Gastroesophageal sphincter (tissue), 4 donors: ENCODE measurements at regions not wholly inside any gene's neighbourhood (a gene's known extent, or its start where the extent isn't known, plus 50 kb on each side); places are given as distances from the start of the nearest gene placed in this dataset.

Experiments
- ATAC-seq: fragments of 150-250 bp; one replicate; pipeline ENCODE4 v1.9.1; 2016; ENCODE audit warnings: mild to moderate bottlenecking, moderate library complexity
- H3K27ac ChIP-seq, 4 donors: fragments of 200-600 bp; sonication (generic) in 3 of 4; 1 replicate in 3 of 4; 2 replicates in 1 of 4; pipeline ENCODE4 v1.5.1; 2016 to 2019
- H3K27me3 ChIP-seq: fragments of 200-600 bp; sonication (generic); one replicate; pipeline ENCODE4 v1.5.1; 2019
- H3K36me3 ChIP-seq, 2 donors: fragments of 200-600 bp; sonication (generic); one replicate each; pipeline ENCODE4 v1.5.1; 2019; ENCODE audit warnings: control low read depth in 1 of 2
- H3K4me1 ChIP-seq, 3 donors: fragments of 200-600 bp; sonication (generic); 1 replicate in 2 of 3; 2 replicates in 1 of 3; pipeline ENCODE4 v1.5.1; 2016 to 2019; ENCODE audit warnings: control low read depth in 2 of 3
- H3K4me3 ChIP-seq, 2 donors: fragments of 200-600 bp; sonication (generic); one replicate each; pipeline ENCODE4 v1.5.1; 2019; ENCODE audit warnings: mild to moderate bottlenecking in 1 of 2, moderate library complexity in 1 of 2
- H3K9me3 ChIP-seq, 3 donors: fragments of 200-600 bp; sonication (generic); one replicate each; pipeline ENCODE4 v1.5.1; 2017 to 2019; ENCODE audit warnings: control low read depth in 2 of 3
- EP300 ChIP-seq: sonication (generic); formaldehyde crosslinking; IDR thresholded peaks from one replicate; pipeline ENCODE4 v1.6.1; 2017; ENCODE audit warnings: antibody characterized with exemption, mild to moderate bottlenecking
- POLR2A ChIP-seq, 2 donors: fragments of 450-650 bp; IDR thresholded peaks; one replicate each; pipeline ENCODE4 v1.6.1; 2017; ENCODE audit warnings: antibody characterized with exemption in 2 of 2, mild to moderate bottlenecking in 2 of 2, moderate library complexity in 1 of 2
- POLR2AphosphoS5 ChIP-seq: sonication (generic); formaldehyde crosslinking; IDR thresholded peaks from one replicate; pipeline ENCODE4 v1.6.1; 2017; ENCODE audit warnings: antibody characterized with exemption
- WGBS, 2 donors: methylation state at CpG; one replicate each; pipeline ENCODE4 v1.1.5; 2018; ENCODE audit warnings: low coverage in 1 of 2; 5-methylcytosine and 5-hydroxymethylcytosine counted together
- TF ChIP-seq, protein P1 (sequence below), 4 experiments: fragments of 200-600 bp in 2 of 4; fragments of 450-650 bp in 2 of 4; sonication (generic) in 1 of 4; IDR thresholded peaks; one replicate each; pipeline ENCODE4 v1.5.1; 2017 to 2019; ENCODE audit warnings: antibody characterized with exemption in 4 of 4, mild to moderate bottlenecking in 2 of 4, moderate library complexity in 2 of 4

DNA sequence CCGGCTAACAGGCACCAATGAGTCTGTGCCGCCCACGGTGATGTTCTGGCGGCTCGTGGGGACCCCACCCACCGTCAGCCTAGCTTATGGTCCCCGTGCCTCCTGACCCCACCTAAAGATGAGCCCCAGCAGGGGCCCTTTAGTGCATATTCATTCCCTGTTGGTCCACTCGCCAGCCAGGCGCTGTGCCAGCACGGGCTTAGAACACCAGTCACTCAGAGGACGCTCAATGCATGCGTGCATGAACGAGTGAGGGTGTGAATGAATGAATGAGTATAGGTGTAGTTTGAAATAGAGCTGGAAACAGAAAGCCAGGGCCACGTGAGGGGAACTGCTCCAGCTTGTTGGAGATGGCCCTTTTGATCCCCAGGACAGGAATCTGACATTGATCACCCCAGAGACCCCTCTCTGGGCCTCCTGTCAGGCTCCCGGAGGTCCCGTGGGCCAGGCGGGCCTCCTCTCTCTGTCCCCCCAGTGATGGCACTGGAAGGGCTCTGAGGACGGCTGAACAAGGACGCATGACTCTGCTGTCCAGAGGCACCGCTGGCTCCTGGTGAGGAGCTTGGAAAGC, 193.9 kb upstream of the C14orf180 start:
- TF ChIP-seq EP300, result no peak
- TF ChIP-seq POLR2AphosphoS5, result no peak
- TF ChIP-seq POLR2A (IDR thresholded peaks at IDR 0.05), result no peak
- H3K4me3 ChIP-seq, result no peak overlapping the region
- no peak for ATAC-seq
- H3K27me3 ChIP-seq, result peaks cover 50% of the 10 kb centered on the region
- no peaks in the 10 kb centered on the region for H3K36me3 ChIP-seq
- peaks cover 0 to 16% (median 0%) of the 10 kb centered on the region in 3 donors for H3K9me3 ChIP-seq
- no peak overlapping the region for H3K27ac ChIP-seq
- 71 to 78% methylated on average over 5 to 8 of the region's 20 CpGs for WGBS, 2 donors
- no peaks in the 10 kb centered on the region for H3K4me1 ChIP-seq

GRCh38 chr14:104386151-104386841, 193.3 kb upstream of the C14orf180 start:
- H3K27ac ChIP-seq, result no peak overlapping the region
- H3K4me3 ChIP-seq, result no peak overlapping the region
- no peaks in the 10 kb centered on the region for H3K4me1 ChIP-seq
- peaks cover 47% of the 10 kb centered on the region for H3K27me3 ChIP-seq
- 87 to 100% methylated on average over 2 to 6 of the region's 26 CpGs for WGBS, 2 donors
- H3K9me3 ChIP-seq, result peaks cover 0 to 9% (median 0%) of the 10 kb centered on the region in 3 donors
- TF ChIP-seq, protein P1, sequence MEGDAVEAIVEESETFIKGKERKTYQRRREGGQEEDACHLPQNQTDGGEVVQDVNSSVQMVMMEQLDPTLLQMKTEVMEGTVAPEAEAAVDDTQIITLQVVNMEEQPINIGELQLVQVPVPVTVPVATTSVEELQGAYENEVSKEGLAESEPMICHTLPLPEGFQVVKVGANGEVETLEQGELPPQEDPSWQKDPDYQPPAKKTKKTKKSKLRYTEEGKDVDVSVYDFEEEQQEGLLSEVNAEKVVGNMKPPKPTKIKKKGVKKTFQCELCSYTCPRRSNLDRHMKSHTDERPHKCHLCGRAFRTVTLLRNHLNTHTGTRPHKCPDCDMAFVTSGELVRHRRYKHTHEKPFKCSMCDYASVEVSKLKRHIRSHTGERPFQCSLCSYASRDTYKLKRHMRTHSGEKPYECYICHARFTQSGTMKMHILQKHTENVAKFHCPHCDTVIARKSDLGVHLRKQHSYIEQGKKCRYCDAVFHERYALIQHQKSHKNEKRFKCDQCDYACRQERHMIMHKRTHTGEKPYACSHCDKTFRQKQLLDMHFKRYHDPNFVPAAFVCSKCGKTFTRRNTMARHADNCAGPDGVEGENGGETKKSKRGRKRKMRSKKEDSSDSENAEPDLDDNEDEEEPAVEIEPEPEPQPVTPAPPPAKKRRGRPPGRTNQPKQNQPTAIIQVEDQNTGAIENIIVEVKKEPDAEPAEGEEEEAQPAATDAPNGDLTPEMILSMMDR (IDR thresholded peaks at IDR 0.05), result no peak
- TF ChIP-seq EP300 (no peak), POLR2A (IDR thresholded peaks at IDR 0.05) (no peak), POLR2AphosphoS5 (no peak)
- ATAC-seq, result no peak
- H3K36me3 ChIP-seq, result no peaks in the 10 kb centered on the region

DNA sequence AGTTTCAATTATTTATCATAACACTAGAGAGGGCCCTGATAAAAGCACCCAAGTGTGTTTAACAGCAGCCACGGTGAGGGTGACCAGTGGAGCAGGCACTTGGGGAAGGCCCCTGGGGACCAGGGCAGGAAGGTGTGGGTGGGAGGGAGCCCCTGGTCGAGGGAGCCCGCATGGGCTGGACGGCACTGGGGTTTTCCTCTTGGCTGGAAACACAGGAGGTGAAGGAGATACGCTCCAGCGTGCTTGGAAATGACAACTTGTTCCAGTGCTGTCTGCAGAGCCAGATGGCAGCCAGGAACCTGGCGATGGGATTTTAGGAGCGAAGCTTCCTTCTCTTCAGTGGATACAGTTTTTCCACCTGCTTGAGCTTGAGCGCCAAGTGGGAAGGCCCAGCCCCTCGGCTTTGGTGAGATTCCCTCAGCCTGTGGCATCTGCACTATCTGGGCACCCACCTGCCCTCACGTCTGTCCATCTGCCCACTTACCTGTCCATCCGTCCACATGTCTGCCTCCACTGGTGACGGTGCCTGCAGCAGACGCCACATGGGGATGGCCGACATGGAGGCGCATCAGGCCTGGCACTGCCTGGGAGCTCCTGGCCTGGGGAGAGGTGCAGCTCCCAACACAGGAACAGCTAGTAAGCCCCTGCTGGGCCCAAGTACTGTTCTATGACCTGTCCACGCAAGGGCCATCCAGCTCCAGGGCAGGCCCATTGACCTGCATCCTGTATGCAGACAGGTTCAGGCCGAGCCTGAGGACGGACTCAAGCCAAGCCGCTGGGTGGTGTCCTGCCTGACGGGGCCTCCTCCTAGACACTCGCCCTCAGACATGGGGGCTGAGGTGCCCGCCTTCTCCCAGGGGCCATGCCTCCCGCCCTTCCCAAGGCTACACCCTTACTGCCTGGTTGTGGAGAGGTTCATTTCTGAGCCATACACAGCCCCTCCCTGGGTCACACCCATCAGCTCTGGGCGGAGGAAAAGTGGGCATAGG, 192.2 kb upstream of the C14orf180 start:
- no peak overlapping the region for H3K27ac ChIP-seq
- 86 to 95% methylated on average over 4 to 9 of the region's 25 CpGs for WGBS, 2 donors
- H3K4me3 ChIP-seq, result no peak overlapping the region
- H3K4me1 ChIP-seq, result no peaks in the 10 kb centered on the region
- no peaks in the 10 kb centered on the region for H3K36me3 ChIP-seq
- peaks cover 48% of the 10 kb centered on the region for H3K27me3 ChIP-seq
- no peaks in the 10 kb centered on the region for H3K9me3 ChIP-seq
- ATAC-seq, result no peak
- TF ChIP-seq POLR2AphosphoS5 (no peak), EP300 (no peak), POLR2A (IDR thresholded peaks at IDR 0.05) (no peak)
- TF ChIP-seq, protein P1 (IDR thresholded peaks at IDR 0.05), result no peak

- peaks cover 48% of the 10 kb centered on the region for H3K27me3 ChIP-seq
- H3K27ac ChIP-seq, result no peak overlapping the region
- no peaks in the 10 kb centered on the region for H3K4me1 ChIP-seq
- H3K4me3 ChIP-seq, result no peak overlapping the region
- TF ChIP-seq, protein P1 (IDR thresholded peaks at IDR 0.05), result no peak
- TF ChIP-seq POLR2AphosphoS5 (no peak), POLR2A (IDR thresholded peaks at IDR 0.05) (no peak), EP300 (no peak)
- no peak for ATAC-seq
- no peaks in the 10 kb centered on the region for H3K9me3 ChIP-seq
- H3K36me3 ChIP-seq, result no peaks in the 10 kb centered on the region
- 99% methylated on average over 8 of the region's 28 CpGs; no CpG with 5 or more reads in 1 of the 2 donors for WGBS, 2 donors
Measured at GRCh38 chr14:104388011-104388521, 191.5 kb upstream of the C14orf180 start.
